ENCODE measurements at regions not wholly inside any gene's neighbourhood (a gene's known extent, or its start where the extent isn't known, plus 50 kb on each side); places are given as distances from the start of the nearest gene placed in this dataset.

GRCh38 chr3:13198264-13198879 lies 125.1 kb upstream of the IQSEC1 start:
- no peak for TF ChIP-seq CTCF (IDR thresholded peaks at IDR 0.05)
- no peak for TF ChIP-seq POLR2A (IDR thresholded peaks at IDR 0.05)

All from right lobe of liver (tissue), 4 donors.